Adipocyte (in vitro differentiated cells): ENCODE measurements at regions not wholly inside any gene's neighbourhood (a gene's known extent, or its start where the extent isn't known, plus 50 kb on each side); places are given as distances from the start of the nearest gene placed in this dataset.

Experiments used
- DNase-seq: peaks from one replicate; pipeline ENCODE4 v3.0.0-alpha.2; 2015; ENCODE audit warnings: low read depth
- H3K27me3 ChIP-seq: replicated peaks from 2 replicates; pipeline ENCODE4 v1.7.0; 2013; ENCODE audit warnings: mild to moderate bottlenecking, low read length, moderate library complexity; ENCODE audit not compliant: control insufficient read depth, insufficient read depth
- H3K36me3 ChIP-seq: 2 replicates; pipeline ENCODE4 v1.7.0; 2013; ENCODE audit warnings: low read length, mild to moderate bottlenecking, moderate library complexity; ENCODE audit not compliant: control insufficient read depth, insufficient read depth, severe bottlenecking
- H3K4me1 ChIP-seq: 2 replicates; pipeline ENCODE4 v1.7.0; 2013; ENCODE audit warnings: mild to moderate bottlenecking, low read length, moderate library complexity; ENCODE audit not compliant: control insufficient read depth, insufficient read depth
- H3K4me3 ChIP-seq: 2 replicates; pipeline ENCODE4 v1.7.0; 2013; ENCODE audit warnings: mild to moderate bottlenecking, low read length, moderate library complexity
- H3K9ac ChIP-seq: 2 replicates; pipeline ENCODE4 v1.7.0; 2013; ENCODE audit warnings: mild to moderate bottlenecking, low read length, moderate library complexity
- H3K9me3 ChIP-seq: 2 replicates; pipeline ENCODE4 v1.7.0; 2013; ENCODE audit warnings: mild to moderate bottlenecking, low read length, moderate library complexity; ENCODE audit not compliant: control insufficient read depth

- Histone ChIP-seq H3K4me1 (peaks cover 29% of the 10 kb centered on the region), H3K27me3 (no peaks in the 10 kb centered on the region), H3K9me3 (no peaks in the 10 kb centered on the region), H3K36me3 (no peaks in the 10 kb centered on the region), H3K9ac (no peak overlapping the region), H3K4me3 (no peak overlapping the region)
- DNase-seq, result no peak
These were observed 196.4 kb downstream of the SIM1 start for GRCh38 chr6:100268326-100268725.

DNA sequence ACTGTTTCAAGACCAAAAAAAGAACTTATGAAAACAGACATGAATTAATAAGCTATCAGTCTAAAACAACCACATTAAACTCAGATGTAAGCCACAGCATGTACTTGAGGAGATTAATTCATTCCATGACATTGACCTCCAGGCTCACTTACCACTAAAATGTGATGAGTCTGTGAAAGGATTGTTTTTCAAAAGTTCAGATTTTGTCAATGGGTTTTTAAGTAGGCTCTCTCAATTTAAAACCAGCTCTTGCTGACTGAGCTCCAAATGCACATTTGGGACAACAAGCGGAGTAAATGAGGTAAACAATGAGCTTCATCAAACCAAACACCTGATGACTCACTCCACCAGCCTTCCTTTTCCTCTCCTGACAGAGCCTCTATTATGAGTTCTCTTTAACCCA is 197.0 kb downstream of the SIM1 start:
- H3K4me1 ChIP-seq, result peaks cover 29% of the 10 kb centered on the region
- no peak overlapping the region for H3K9ac ChIP-seq
- no peaks in the 10 kb centered on the region for H3K27me3 ChIP-seq
- no peaks in the 10 kb centered on the region for H3K36me3 ChIP-seq
- no peaks in the 10 kb centered on the region for H3K9me3 ChIP-seq
- no peak for DNase-seq
- H3K4me3 ChIP-seq, result no peak overlapping the region

DNA sequence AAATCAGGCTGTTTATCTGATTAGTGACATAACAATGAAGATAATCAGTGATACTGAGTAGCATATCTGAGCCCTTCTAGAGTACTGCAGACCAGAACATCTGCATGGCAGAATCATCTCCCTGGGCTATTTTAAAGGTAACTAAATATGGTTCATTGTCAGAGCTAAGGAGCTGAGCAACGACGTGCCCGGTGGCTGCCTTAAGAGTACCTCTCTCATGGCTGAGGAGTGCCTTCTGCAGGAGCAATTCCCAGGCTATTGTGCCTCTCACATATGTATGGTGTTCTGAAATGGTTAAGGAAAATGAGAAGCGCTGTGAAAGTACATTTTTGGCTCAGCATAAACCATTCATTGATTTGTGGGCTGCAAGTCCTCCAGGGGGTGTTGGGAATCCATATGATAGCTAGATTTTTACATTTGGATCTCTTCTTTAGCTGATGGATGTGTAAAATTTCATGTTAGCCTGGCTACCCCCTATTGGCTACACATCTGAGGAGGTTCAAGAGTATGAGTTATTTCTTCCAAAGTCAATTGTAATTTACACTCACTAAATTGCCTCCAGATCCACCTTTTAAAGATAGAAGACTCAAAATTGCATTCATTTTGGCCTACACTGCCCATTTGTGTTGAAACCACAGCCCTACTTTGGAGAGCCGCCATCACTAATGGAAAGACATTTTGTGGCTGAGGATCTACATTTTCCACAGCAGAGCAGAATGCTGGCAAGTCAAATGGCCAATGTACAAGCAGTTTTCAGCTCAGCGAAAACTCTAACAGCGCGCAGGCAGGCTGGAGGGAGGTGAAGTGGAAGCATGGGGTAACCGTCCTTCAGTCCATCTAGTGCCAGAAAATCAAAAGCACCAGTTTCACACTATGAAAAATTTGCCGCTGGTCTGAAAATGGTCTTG is 198.0 kb downstream of the SIM1 start:
- H3K4me1 ChIP-seq, result peaks cover 29% of the 10 kb centered on the region
- H3K9ac ChIP-seq, result no peak overlapping the region
- H3K36me3 ChIP-seq, result no peaks in the 10 kb centered on the region
- no peaks in the 10 kb centered on the region for H3K27me3 ChIP-seq
- DNase-seq, result no peak
- H3K9me3 ChIP-seq, result no peaks in the 10 kb centered on the region
- H3K4me3 ChIP-seq, result no peak overlapping the region

DNA sequence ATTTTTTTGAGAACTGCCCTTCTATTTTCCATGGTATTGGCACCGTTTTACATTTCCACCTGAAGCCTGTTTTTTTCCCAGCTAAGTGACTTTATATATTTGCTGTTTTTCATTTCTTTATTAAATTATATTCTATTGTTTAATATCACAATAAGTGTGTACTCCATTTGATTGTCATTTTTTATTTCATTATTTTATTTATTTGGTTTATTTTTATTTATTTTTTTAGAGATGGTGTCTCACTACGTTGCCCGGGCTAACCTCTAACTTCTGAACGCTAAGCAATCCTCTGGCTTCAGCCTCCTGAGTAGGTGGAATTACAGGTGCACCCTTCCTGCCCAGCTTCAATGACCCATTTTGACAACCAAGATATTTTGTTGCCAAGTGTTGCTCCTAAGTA is 202.6 kb downstream of the SIM1 start:
- Histone ChIP-seq H3K4me3 (no peak overlapping the region), H3K36me3 (no peaks in the 10 kb centered on the region), H3K4me1 (peaks cover 6% of the 10 kb centered on the region), H3K9me3 (no peaks in the 10 kb centered on the region), H3K27me3 (no peaks in the 10 kb centered on the region), H3K9ac (no peak overlapping the region)
- no peak for DNase-seq

GRCh38 chr6:100261486-100261885 is 203.2 kb downstream of the SIM1 start:
- DNase-seq, result no peak
- Histone ChIP-seq H3K27me3 (no peaks in the 10 kb centered on the region), H3K4me3 (no peak overlapping the region), H3K4me1 (no peaks in the 10 kb centered on the region), H3K36me3 (no peaks in the 10 kb centered on the region), H3K9me3 (no peaks in the 10 kb centered on the region), H3K9ac (no peak overlapping the region)

GRCh38 chr6:100260584-100260983 is 204.1 kb downstream of the SIM1 start:
- Histone ChIP-seq H3K4me3 (no peak overlapping the region), H3K36me3 (no peaks in the 10 kb centered on the region), H3K4me1 (no peaks in the 10 kb centered on the region), H3K9ac (no peak overlapping the region), H3K9me3 (no peaks in the 10 kb centered on the region), H3K27me3 (no peaks in the 10 kb centered on the region)
- DNase-seq, result no peak

DNA sequence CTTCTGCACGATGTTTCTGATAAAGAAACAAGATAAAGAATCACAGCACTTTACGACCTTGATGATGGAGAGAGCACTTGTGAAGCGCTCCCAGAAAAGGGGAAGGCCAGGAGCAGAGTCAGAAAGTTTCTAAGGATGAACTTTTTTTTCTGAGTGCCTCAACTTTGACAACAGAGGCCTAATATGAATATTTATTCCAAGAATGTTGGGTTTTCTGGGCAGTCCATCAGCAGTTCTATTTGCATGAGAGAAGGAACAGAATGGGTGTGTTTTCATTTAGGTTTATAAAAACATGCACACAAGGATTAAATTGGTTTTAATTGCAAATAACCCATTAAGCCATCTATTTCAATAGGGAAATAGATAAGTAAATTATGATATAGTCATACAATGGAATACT is 204.9 kb downstream of the SIM1 start:
- no peaks in the 10 kb centered on the region for H3K36me3 ChIP-seq
- no peak for DNase-seq
- H3K27me3 ChIP-seq, result no peaks in the 10 kb centered on the region
- H3K4me3 ChIP-seq, result no peak overlapping the region
- H3K4me1 ChIP-seq, result no peaks in the 10 kb centered on the region
- H3K9me3 ChIP-seq, result no peaks in the 10 kb centered on the region
- no peak overlapping the region for H3K9ac ChIP-seq

DNA sequence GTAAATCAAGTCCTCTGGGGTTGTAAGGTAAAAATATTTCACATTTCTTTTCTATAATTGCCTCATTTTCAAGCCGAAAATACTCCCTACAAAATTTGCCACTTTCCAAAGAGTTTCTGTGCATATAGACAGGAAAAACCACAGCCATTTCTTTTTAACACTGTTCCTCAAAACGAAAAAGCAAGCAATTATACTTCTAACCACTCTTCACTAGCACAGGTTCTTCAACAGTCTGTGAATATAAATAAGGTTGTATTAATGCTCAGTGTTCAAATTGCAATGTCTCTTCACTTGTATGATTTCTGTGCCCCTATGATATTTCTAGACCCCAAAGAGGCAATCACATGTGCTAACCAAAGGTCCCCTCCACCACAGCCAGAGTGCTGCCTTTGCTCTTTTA is 206.0 kb downstream of the SIM1 start:
- H3K4me3 ChIP-seq, result no peak overlapping the region
- H3K27me3 ChIP-seq, result no peaks in the 10 kb centered on the region
- H3K4me1 ChIP-seq, result no peaks in the 10 kb centered on the region
- H3K36me3 ChIP-seq, result no peaks in the 10 kb centered on the region
- DNase-seq, result no peak
- no peak overlapping the region for H3K9ac ChIP-seq
- no peaks in the 10 kb centered on the region for H3K9me3 ChIP-seq

- Histone ChIP-seq H3K36me3 (no peaks in the 10 kb centered on the region), H3K4me3 (no peak overlapping the region), H3K9me3 (no peaks in the 10 kb centered on the region), H3K9ac (no peak overlapping the region), H3K4me1 (no peaks in the 10 kb centered on the region), H3K27me3 (no peaks in the 10 kb centered on the region)
- peak; percentile 70 for DNase-seq
These were observed 206.8 kb downstream of the SIM1 start for GRCh38 chr6:100257793-100258395.

GRCh38 chr6:100255701-100256100 is 209.0 kb downstream of the SIM1 start:
- Histone ChIP-seq H3K4me3 (no peak overlapping the region), H3K4me1 (no peaks in the 10 kb centered on the region), H3K36me3 (no peaks in the 10 kb centered on the region), H3K9me3 (no peaks in the 10 kb centered on the region), H3K27me3 (no peaks in the 10 kb centered on the region), H3K9ac (no peak overlapping the region)
- no peak for DNase-seq

GRCh38 chr6:100247123-100247522 is 217.6 kb downstream of the SIM1 start:
- Histone ChIP-seq H3K4me1 (peaks cover 17% of the 10 kb centered on the region), H3K9ac (peak overlapping the region; percentile 43)
- DNase-seq, result no peak

More at GRCh38 chr6:100247123-100247522, 217.6 kb downstream of the SIM1 start:
- Histone ChIP-seq H3K4me3 (no peak overlapping the region), H3K36me3 (no peaks in the 10 kb centered on the region), H3K27me3 (no peaks in the 10 kb centered on the region), H3K9me3 (no peaks in the 10 kb centered on the region)
